ENCODE measurements at regions not wholly inside any gene's neighbourhood (a gene's known extent, or its start where the extent isn't known, plus 50 kb on each side); places are given as distances from the start of the nearest gene placed in this dataset.

GRCh38 chr2:13019781-13020180, 303.0 kb downstream of the TRIB2 start:
- DNase-seq = no peak

- DNase-seq = no peak
Measured at GRCh38 chr2:13020469-13020868, 303.7 kb downstream of the TRIB2 start.

- DNase-seq = no peak
Measured at GRCh38 chr2:13021470-13021957, 304.8 kb downstream of the TRIB2 start.

GRCh38 chr2:13030606-13031005, 313.9 kb downstream of the TRIB2 start:
- DNase-seq = no peak

- no peak for DNase-seq
Measured at GRCh38 chr2:13034861-13035260, 318.1 kb downstream of the TRIB2 start.

- no peak for DNase-seq
Measured at GRCh38 chr2:13035866-13036265, 319.1 kb downstream of the TRIB2 start.

GRCh38 chr2:13040043-13040442, 323.3 kb downstream of the TRIB2 start:
- DNase-seq = no peak

- no peak for DNase-seq
Measured at GRCh38 chr2:13046557-13047165, 329.9 kb downstream of the TRIB2 start.

GRCh38 chr2:13050764-13051163, 334.0 kb downstream of the TRIB2 start:
- no peak for DNase-seq

- DNase-seq = no peak
Measured at GRCh38 chr2:13052547-13052946, 335.8 kb downstream of the TRIB2 start.

GRCh38 chr2:13056259-13056843, 339.6 kb downstream of the TRIB2 start:
- DNase-seq = no peak

GRCh38 chr2:13057671-13058070, 340.9 kb downstream of the TRIB2 start:
- DNase-seq = no peak

GRCh38 chr2:13066676-13067075, 349.9 kb downstream of the TRIB2 start:
- no peak for DNase-seq

- no peak for DNase-seq
Measured at GRCh38 chr2:13067508-13067907, 350.8 kb downstream of the TRIB2 start.

- no peak for DNase-seq
Measured at GRCh38 chr2:13089971-13090370, 373.2 kb downstream of the TRIB2 start.

- DNase-seq = no peak
Measured at GRCh38 chr2:13091455-13091854, 374.7 kb downstream of the TRIB2 start.

- no peak for DNase-seq
Measured at GRCh38 chr2:13091861-13092378, 375.2 kb downstream of the TRIB2 start.

GRCh38 chr2:13093416-13093991, 376.8 kb downstream of the TRIB2 start:
- DNase-seq = no peak

- DNase-seq = no peak
Measured at GRCh38 chr2:13102397-13103063, 385.8 kb downstream of the TRIB2 start.

GRCh38 chr2:13103151-13103550, 386.4 kb downstream of the TRIB2 start:
- DNase-seq = no peak

- DNase-seq = no peak
Measured at GRCh38 chr2:13103778-13104493, 387.2 kb downstream of the TRIB2 start.

GRCh38 chr2:13104723-13105122, 388.0 kb downstream of the TRIB2 start:
- no peak for DNase-seq

GRCh38 chr2:13106302-13106701, 389.6 kb downstream of the TRIB2 start:
- DNase-seq = no peak
